Tibial nerve (tissue), 4 donors: ENCODE measurements at regions not wholly inside any gene's neighbourhood (a gene's known extent, or its start where the extent isn't known, plus 50 kb on each side); places are given as distances from the start of the nearest gene placed in this dataset.

Experiments used
- EP300 ChIP-seq, 2 donors: sonication (generic); formaldehyde crosslinking; IDR thresholded peaks; one replicate each; pipeline ENCODE4 v1.6.1; 2017; ENCODE audit warnings: antibody characterized with exemption in 2 of 2, mild to moderate bottlenecking in 1 of 2
- POLR2A ChIP-seq, 2 donors: fragments of 450-650 bp; IDR thresholded peaks; one replicate each; pipeline ENCODE4 v1.6.1; 2017; ENCODE audit warnings: antibody characterized with exemption in 2 of 2, mild to moderate bottlenecking in 2 of 2, moderate library complexity in 2 of 2
- TF ChIP-seq, protein P1 (sequence below), 5 experiments: fragments of 200-600 bp in 3 of 5; fragments of 450-650 bp in 2 of 5; sonication (generic) in 3 of 5; IDR thresholded peaks; one replicate each; pipeline ENCODE4 v1.5.1; 2016 to 2019; ENCODE audit warnings: antibody characterized with exemption in 5 of 5, mild to moderate bottlenecking in 3 of 5, moderate library complexity in 2 of 5

GRCh38 chr3:117688583-117688982 is 979.0 kb downstream of the TUSC7 start:
- TF ChIP-seq, protein P1, sequence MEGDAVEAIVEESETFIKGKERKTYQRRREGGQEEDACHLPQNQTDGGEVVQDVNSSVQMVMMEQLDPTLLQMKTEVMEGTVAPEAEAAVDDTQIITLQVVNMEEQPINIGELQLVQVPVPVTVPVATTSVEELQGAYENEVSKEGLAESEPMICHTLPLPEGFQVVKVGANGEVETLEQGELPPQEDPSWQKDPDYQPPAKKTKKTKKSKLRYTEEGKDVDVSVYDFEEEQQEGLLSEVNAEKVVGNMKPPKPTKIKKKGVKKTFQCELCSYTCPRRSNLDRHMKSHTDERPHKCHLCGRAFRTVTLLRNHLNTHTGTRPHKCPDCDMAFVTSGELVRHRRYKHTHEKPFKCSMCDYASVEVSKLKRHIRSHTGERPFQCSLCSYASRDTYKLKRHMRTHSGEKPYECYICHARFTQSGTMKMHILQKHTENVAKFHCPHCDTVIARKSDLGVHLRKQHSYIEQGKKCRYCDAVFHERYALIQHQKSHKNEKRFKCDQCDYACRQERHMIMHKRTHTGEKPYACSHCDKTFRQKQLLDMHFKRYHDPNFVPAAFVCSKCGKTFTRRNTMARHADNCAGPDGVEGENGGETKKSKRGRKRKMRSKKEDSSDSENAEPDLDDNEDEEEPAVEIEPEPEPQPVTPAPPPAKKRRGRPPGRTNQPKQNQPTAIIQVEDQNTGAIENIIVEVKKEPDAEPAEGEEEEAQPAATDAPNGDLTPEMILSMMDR (IDR thresholded peaks at IDR 0.05) = no peak
- TF ChIP-seq POLR2A (IDR thresholded peaks at IDR 0.05) (no peak), EP300 (IDR thresholded peaks at IDR 0.05) (no peak)
